ENCODE measurements at regions not wholly inside any gene's neighbourhood (a gene's known extent, or its start where the extent isn't known, plus 50 kb on each side); places are given as distances from the start of the nearest gene placed in this dataset.
A peak's percentile ranks its signal among the peaks of the same experiment; 100 is the strongest.

DNA sequence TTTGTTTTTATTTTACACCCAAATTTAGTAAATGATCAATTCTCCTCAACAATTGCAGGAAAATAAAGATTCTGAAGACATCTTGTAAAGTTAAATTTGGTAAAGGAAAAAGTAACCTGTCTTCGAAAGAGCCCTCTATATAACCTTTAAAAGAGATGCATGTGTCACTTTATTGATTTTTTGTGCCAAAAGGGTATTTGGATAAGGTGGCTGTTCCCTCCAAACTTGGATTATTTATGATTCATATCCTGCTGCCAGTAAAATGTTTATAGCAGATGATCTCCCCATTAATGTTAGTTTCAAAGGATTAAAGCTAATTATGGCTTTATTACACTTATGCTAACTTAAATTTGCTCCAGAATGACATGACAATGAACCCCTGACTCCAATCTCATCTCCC, 98.8 kb downstream of the DUSP6 start:
- Mint-ChIP-seq H3K36me3 (no peaks in the 10 kb centered on the region), H3K27me3 (ENCODE audit: low read depth) (no peaks in the 10 kb centered on the region), H3K4me3 (no peak overlapping the region), H3K4me1 (peaks cover 51% of the 10 kb centered on the region), H3K9me3 (peaks cover 12% of the 10 kb centered on the region), H3K27ac (no peak overlapping the region)
- TF ChIP-seq, protein P1, sequence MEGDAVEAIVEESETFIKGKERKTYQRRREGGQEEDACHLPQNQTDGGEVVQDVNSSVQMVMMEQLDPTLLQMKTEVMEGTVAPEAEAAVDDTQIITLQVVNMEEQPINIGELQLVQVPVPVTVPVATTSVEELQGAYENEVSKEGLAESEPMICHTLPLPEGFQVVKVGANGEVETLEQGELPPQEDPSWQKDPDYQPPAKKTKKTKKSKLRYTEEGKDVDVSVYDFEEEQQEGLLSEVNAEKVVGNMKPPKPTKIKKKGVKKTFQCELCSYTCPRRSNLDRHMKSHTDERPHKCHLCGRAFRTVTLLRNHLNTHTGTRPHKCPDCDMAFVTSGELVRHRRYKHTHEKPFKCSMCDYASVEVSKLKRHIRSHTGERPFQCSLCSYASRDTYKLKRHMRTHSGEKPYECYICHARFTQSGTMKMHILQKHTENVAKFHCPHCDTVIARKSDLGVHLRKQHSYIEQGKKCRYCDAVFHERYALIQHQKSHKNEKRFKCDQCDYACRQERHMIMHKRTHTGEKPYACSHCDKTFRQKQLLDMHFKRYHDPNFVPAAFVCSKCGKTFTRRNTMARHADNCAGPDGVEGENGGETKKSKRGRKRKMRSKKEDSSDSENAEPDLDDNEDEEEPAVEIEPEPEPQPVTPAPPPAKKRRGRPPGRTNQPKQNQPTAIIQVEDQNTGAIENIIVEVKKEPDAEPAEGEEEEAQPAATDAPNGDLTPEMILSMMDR (IDR thresholded peaks at IDR 0.05; ENCODE audit: unreplicated experiment), result no peak
- no peak for DNase-seq (ENCODE audit: low spot score in 2 of 2, unreplicated experiment in 2 of 2)

DNA sequence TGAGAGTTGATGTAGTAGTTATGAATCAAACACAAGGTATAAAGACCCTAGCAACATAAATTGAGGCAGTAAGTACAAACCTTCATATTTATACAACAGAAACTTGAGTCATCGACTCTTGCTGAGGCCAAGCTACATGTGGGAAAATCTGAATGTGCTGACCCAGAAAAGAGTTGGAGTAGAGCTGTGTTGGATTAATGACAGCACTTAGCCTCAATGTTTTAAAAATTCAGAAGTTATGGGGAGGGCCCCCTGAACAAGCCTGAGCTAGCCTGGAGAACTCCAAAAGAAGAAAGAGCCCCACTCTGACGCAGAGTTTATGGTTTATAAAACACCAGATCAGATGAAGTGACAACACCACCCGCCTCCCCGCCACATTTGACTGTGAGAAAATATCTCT, 100.0 kb downstream of the DUSP6 start:
- no peaks in the 10 kb centered on the region for H3K36me3 Mint-ChIP-seq
- DNase-seq (ENCODE audit: low spot score in 2 of 2, unreplicated experiment in 2 of 2), result no peak

GRCh38 chr12:89251342-89252271, 100.7 kb downstream of the DUSP6 start:
- H3K27me3 Mint-ChIP-seq (ENCODE audit: low read depth), result no peaks in the 10 kb centered on the region

More for the DNA sequence above, 100.0 kb downstream of the DUSP6 start:
- peaks cover 62% of the 10 kb centered on the region for H3K4me1 Mint-ChIP-seq
- H3K9me3 Mint-ChIP-seq, result peaks cover 3% of the 10 kb centered on the region
- no peak overlapping the region for H3K4me3 Mint-ChIP-seq
- H3K27ac Mint-ChIP-seq, result peak overlapping the region; percentile 26
- TF ChIP-seq, protein P1 (IDR thresholded peaks at IDR 0.05; ENCODE audit: unreplicated experiment), result no peak
- no peaks in the 10 kb centered on the region for H3K27me3 Mint-ChIP-seq (ENCODE audit: low read depth)

DNA sequence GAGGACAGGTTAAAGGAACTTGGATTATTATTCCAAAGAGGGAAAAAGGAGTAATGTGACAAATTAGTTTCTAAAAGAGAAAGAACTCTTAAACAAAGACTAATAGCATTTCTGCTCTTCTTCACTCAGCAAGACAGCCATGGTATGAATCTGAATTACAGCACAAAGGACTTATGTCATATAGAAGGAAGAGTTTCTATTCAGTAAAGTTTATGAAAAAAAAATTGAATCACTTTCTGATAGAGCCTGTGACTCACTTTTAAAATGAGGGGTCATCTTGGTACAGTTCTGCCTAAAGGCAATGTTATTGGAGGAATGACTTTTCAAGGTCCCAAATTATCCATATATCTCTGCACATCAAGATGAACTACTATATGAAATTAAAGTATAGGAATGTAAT, 101.7 kb downstream of the DUSP6 start:
- TF ChIP-seq, protein P1 (IDR thresholded peaks at IDR 0.05; ENCODE audit: unreplicated experiment), result no peak
- Mint-ChIP-seq H3K36me3 (no peaks in the 10 kb centered on the region), H3K9me3 (peaks cover 3% of the 10 kb centered on the region), H3K27ac (no peak overlapping the region), H3K4me3 (no peak overlapping the region), H3K27me3 (ENCODE audit: low read depth) (no peaks in the 10 kb centered on the region), H3K4me1 (peaks cover 53% of the 10 kb centered on the region)
- no peak for DNase-seq (ENCODE audit: low spot score in 2 of 2, unreplicated experiment in 2 of 2)

More at GRCh38 chr12:89251342-89252271, 100.7 kb downstream of the DUSP6 start:
- peaks cover 57% of the 10 kb centered on the region for H3K4me1 Mint-ChIP-seq
- H3K4me3 Mint-ChIP-seq, result no peak overlapping the region
- no peaks in the 10 kb centered on the region for H3K36me3 Mint-ChIP-seq
- TF ChIP-seq, protein P1 (IDR thresholded peaks at IDR 0.05; ENCODE audit: unreplicated experiment), result no peak
- no peak for DNase-seq (ENCODE audit: low spot score in 2 of 2, unreplicated experiment in 2 of 2)
- peaks cover 3% of the 10 kb centered on the region for H3K9me3 Mint-ChIP-seq
- peak overlapping the region; percentile 11 for H3K27ac Mint-ChIP-seq

GRCh38 chr12:89250213-89250612, 102.1 kb downstream of the DUSP6 start:
- no peaks in the 10 kb centered on the region for H3K27me3 Mint-ChIP-seq (ENCODE audit: low read depth)
- TF ChIP-seq, protein P1 (IDR thresholded peaks at IDR 0.05; ENCODE audit: unreplicated experiment), result no peak
- no peaks in the 10 kb centered on the region for H3K36me3 Mint-ChIP-seq
- H3K4me3 Mint-ChIP-seq, result no peak overlapping the region
- peaks cover 55% of the 10 kb centered on the region for H3K4me1 Mint-ChIP-seq
- no peak overlapping the region for H3K27ac Mint-ChIP-seq
- DNase-seq (ENCODE audit: low spot score in 2 of 2, unreplicated experiment in 2 of 2), result no peak
- peaks cover 3% of the 10 kb centered on the region for H3K9me3 Mint-ChIP-seq
